NCI-H2029 (cell line): ENCODE measurements at regions not wholly inside any gene's neighbourhood (a gene's known extent, or its start where the extent isn't known, plus 50 kb on each side); places are given as distances from the start of the nearest gene placed in this dataset.
"Not testable (repeated sequence)": the region's sequence is repeated elsewhere in the genome, so short reads cannot be mapped to it uniquely, and the experiment has no call there.

Experiments
- DNase-seq: peaks from one replicate; lab custom pipeline; 2025; lab: John Stamatoyannopoulos, UW

GRCh38 chr22:25488244-25489020 lies 76.0 kb upstream of the GRK3 start:
- DNase-seq = peak; percentile 67

GRCh38 chr22:25489947-25490346 lies 74.5 kb upstream of the GRK3 start:
- no peak for DNase-seq

GRCh38 chr22:25490896-25491295 lies 73.6 kb upstream of the GRK3 start:
- DNase-seq = no peak

GRCh38 chr22:25492162-25492561 lies 72.3 kb upstream of the GRK3 start:
- DNase-seq = no peak

- DNase-seq = no peak
Observed at GRCh38 chr22:25492841-25493734, 71.4 kb upstream of the GRK3 start.

GRCh38 chr22:25493794-25494193 lies 70.7 kb upstream of the GRK3 start:
- DNase-seq = no peak

GRCh38 chr22:25494774-25495173 lies 69.7 kb upstream of the GRK3 start:
- no peak for DNase-seq

- DNase-seq = no peak
Observed at GRCh38 chr22:25495285-25495684, 69.2 kb upstream of the GRK3 start.

- no peak for DNase-seq
Observed at GRCh38 chr22:25496396-25497064, 67.9 kb upstream of the GRK3 start.

GRCh38 chr22:25497181-25497641 lies 67.3 kb upstream of the GRK3 start:
- DNase-seq = no peak

GRCh38 chr22:25497716-25498115 lies 66.8 kb upstream of the GRK3 start:
- no peak for DNase-seq

- DNase-seq = not testable (repeated sequence)
Observed at GRCh38 chr22:25500671-25501070, 63.8 kb upstream of the GRK3 start.

GRCh38 chr22:25504017-25504416 lies 60.5 kb upstream of the GRK3 start:
- DNase-seq = not testable (repeated sequence)

- DNase-seq = no peak
Observed at GRCh38 chr22:25508161-25508560, 56.3 kb upstream of the GRK3 start.

- DNase-seq = no peak
Observed at GRCh38 chr22:25508761-25509321, 55.6 kb upstream of the GRK3 start.

- DNase-seq = no peak
Observed at GRCh38 chr22:25509374-25509791, 55.1 kb upstream of the GRK3 start.

- no peak for DNase-seq
Observed at GRCh38 chr22:25510876-25511275, 53.6 kb upstream of the GRK3 start.

GRCh38 chr22:25511725-25512124 lies 52.8 kb upstream of the GRK3 start:
- DNase-seq = no peak

- no peak for DNase-seq
Observed at GRCh38 chr22:25514436-25515180, 49.9 kb upstream of the GRK3 start.
